ENCODE measurements at regions not wholly inside any gene's neighbourhood (a gene's known extent, or its start where the extent isn't known, plus 50 kb on each side); places are given as distances from the start of the nearest gene placed in this dataset.

DNA sequence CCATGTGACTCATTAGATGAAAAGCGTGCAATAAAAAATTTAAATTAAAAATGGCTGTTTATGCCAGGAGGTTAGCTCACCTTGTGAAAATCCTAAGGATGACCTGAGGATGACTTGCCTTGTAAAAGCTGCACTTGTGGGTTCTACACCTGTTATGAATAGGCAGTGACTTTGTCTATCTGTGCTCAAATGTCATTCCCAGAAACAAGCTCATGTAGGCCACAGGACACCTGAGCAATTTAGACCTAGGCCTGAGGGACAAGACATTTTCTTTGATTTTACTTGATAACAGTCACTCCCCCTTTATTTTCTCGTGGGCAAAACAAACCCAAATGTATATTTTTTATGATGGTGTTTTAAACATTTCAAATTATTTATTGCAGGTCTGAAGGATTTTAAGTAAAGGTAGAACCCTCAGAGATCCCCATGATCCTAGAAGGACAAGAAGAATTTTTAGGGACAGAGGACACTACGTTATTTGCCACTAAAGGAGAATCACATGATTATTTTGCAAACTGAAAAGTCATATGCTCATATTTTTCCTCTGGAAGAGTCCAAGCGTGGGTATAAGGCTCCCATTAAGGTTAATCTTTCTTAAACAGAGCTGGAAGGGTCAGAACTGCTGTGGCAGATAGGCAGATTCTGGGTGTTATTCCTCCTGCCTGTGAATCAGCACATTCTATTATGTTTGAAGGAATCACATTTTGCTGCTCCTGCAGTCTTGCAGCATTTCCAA lies 277.5 kb upstream of the MAN1A1 start (continued):
- TF ChIP-seq MEF2D (tag; conservative IDR thresholded peaks at IDR 0.05; ENCODE audit: low read depth) (no peak), ZNF780A (CRISPR knock-in tag; IDR thresholded peaks at IDR 0.05) (no peak), PCBP1 (IDR thresholded peaks at IDR 0.05; ENCODE audit: low read depth, low read length, poor library complexity, severe bottlenecking) (no peak), ZFP1 (CRISPR knock-in tag; IDR thresholded peaks at IDR 0.05) (no peak), MBD2 (IDR thresholded peaks at IDR 0.05; ENCODE audit: borderline replicate concordance, low read depth) (0 out of 2 replicates have a peak, but pooled peaks have one; percentile 43), GATAD2A (IDR thresholded peaks at IDR 0.05) (no peak), ZNF354B (CRISPR knock-in tag; IDR thresholded peaks at IDR 0.05) (no peak), ZNF121 (CRISPR knock-in tag; conservative IDR thresholded peaks at IDR 0.05) (no peak), HMGN3 (IDR thresholded peaks at IDR 0.05; ENCODE audit: borderline replicate concordance, extremely low read depth, insufficient read length, low read depth, low read length) (peak; percentile 43), ZNF699 (CRISPR knock-in tag; IDR thresholded peaks at IDR 0.05; ENCODE audit: insufficient replicate concordance) (no peak), RCOR1 (IDR thresholded peaks at IDR 0.05; ENCODE audit: borderline replicate concordance in 1 of 2, low read depth in 2 of 2, low read length in 2 of 2) (peak; percentile 71 to 95; a peak in 3 of 4 replicates), FOXM1 (IDR thresholded peaks at IDR 0.05; ENCODE audit: low read depth) (peak; percentile 91), FOXM1 (CRISPR knock-in tag; IDR thresholded peaks at IDR 0.05; ENCODE audit: low read depth) (no peak), NR4A1 (CRISPR knock-in tag; IDR thresholded peaks at IDR 0.05) (no peak), NR4A1 (tag; IDR thresholded peaks at IDR 0.05) (peak; percentile 81), PHF8 (IDR thresholded peaks at IDR 0.05; ENCODE audit: borderline replicate concordance, low read length) (no peak), SPI1 (IDR thresholded peaks at IDR 0.05; ENCODE audit: borderline replicate concordance, low read depth, low read length) (no peak), NFE2 (IDR thresholded peaks at IDR 0.05; ENCODE audit: low read depth) (peak; percentile 99), TCFL5 (CRISPR knock-in tag; conservative IDR thresholded peaks at IDR 0.05) (no peak), ZNF23 (CRISPR knock-in tag; IDR thresholded peaks at IDR 0.05) (no peak), ZNF24 (IDR thresholded peaks at IDR 0.05) (no peak), ZFPM2 (CRISPR knock-in tag; IDR thresholded peaks at IDR 0.05) (no peak), TCF7 (IDR thresholded peaks at IDR 0.05; ENCODE audit: borderline replicate concordance) (no peak), ESRRA (IDR thresholded peaks at IDR 0.05; ENCODE audit: borderline replicate concordance, low read depth) (no peak), MEF2A (IDR thresholded peaks at IDR 0.05; ENCODE audit: control insufficient read depth, low read depth, low read length) (no peak), ERF (CRISPR knock-in tag; IDR thresholded peaks at IDR 0.05) (no peak), DNMT1 (IDR thresholded peaks at IDR 0.05) (no peak), ZNF217 (CRISPR knock-in tag; IDR thresholded peaks at IDR 0.05) (no peak)
- TF ChIP-seq, protein P1, sequence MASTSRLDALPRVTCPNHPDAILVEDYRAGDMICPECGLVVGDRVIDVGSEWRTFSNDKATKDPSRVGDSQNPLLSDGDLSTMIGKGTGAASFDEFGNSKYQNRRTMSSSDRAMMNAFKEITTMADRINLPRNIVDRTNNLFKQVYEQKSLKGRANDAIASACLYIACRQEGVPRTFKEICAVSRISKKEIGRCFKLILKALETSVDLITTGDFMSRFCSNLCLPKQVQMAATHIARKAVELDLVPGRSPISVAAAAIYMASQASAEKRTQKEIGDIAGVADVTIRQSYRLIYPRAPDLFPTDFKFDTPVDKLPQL (IDR thresholded peaks at IDR 0.05; ENCODE audit: extremely low read depth, insufficient read length): no peak
- TF ChIP-seq, protein P2, sequence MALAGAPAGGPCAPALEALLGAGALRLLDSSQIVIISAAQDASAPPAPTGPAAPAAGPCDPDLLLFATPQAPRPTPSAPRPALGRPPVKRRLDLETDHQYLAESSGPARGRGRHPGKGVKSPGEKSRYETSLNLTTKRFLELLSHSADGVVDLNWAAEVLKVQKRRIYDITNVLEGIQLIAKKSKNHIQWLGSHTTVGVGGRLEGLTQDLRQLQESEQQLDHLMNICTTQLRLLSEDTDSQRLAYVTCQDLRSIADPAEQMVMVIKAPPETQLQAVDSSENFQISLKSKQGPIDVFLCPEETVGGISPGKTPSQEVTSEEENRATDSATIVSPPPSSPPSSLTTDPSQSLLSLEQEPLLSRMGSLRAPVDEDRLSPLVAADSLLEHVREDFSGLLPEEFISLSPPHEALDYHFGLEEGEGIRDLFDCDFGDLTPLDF (CRISPR knock-in tag; IDR thresholded peaks at IDR 0.05): no peak
